Calu3 (cell line): ENCODE measurements at regions not wholly inside any gene's neighbourhood (a gene's known extent, or its start where the extent isn't known, plus 50 kb on each side); places are given as distances from the start of the nearest gene placed in this dataset.

ENCODE experiments used
- BruUV-seq: library from RNA; stranded (reverse); fragments of 400-500 nt; replicated peaks from 2 replicates; lab custom pipeline; 2021; lab: Mats Ljungman, UMichigan
- CTCF ChIA-PET: fragments of 300-600 bp; sonication (Branson Sonifier 250); formaldehyde crosslinking; loops from one replicate; lab custom pipeline; 2022; ENCODE audit warnings: antibody characterized with exemption; lab: Charles Lee
- DNase-seq: peaks from one replicate; pipeline ENCODE4 v3.0.0; 2022
- H3K27ac Mint-ChIP-seq: one replicate; pipeline ENCODE4 v1.8.0; 2022; ENCODE audit warnings: mixed read lengths; ENCODE audit not compliant: unreplicated experiment
- H3K27me3 Mint-ChIP-seq: one replicate; pipeline ENCODE4 v1.8.0; 2022; ENCODE audit warnings: mixed read lengths; ENCODE audit not compliant: unreplicated experiment
- H3K36me3 Mint-ChIP-seq: one replicate; pipeline ENCODE4 v1.8.0; 2022; ENCODE audit warnings: mild to moderate bottlenecking, moderate library complexity, mixed read lengths; ENCODE audit not compliant: insufficient read depth, unreplicated experiment
- H3K4me1 Mint-ChIP-seq: one replicate; pipeline ENCODE4 v1.8.0; 2022; ENCODE audit warnings: mild to moderate bottlenecking, low read depth, mixed read lengths; ENCODE audit not compliant: unreplicated experiment
- H3K4me3 Mint-ChIP-seq: one replicate; pipeline ENCODE4 v1.8.0; 2022; ENCODE audit warnings: mild to moderate bottlenecking, low read depth, moderate library complexity, mixed read lengths; ENCODE audit not compliant: unreplicated experiment
- H3K9me3 Mint-ChIP-seq: one replicate; pipeline ENCODE4 v1.8.0; 2022; ENCODE audit warnings: low read depth, mixed read lengths; ENCODE audit not compliant: unreplicated experiment
- CTCF ChIP-seq: fragments of 200-600 bp; IDR thresholded peaks from one replicate; pipeline ENCODE4 v1.8.0; 2022; ENCODE audit warnings: antibody characterized with exemption; ENCODE audit not compliant: unreplicated experiment
- intact Hi-C: fragments of 100-400 bp; cut with micrococcal nuclease; formaldehyde crosslinking; loops from one replicate; pipeline ENCODE4 v1.10.0; 2022; ENCODE audit not compliant: unreplicated experiment

GRCh38 chr4:100113096-100113495, 77.2 kb downstream of the DDIT4L start:
- CTCF ChIA-PET, result no interaction called here
- Mint-ChIP-seq H3K4me3 (no peak overlapping the region), H3K27ac (no peak overlapping the region), H3K36me3 (no peaks in the 10 kb centered on the region), H3K4me1 (no peaks in the 10 kb centered on the region), H3K9me3 (no peaks in the 10 kb centered on the region), H3K27me3 (no peaks in the 10 kb centered on the region)
- no TSS peak for BruUV-seq
- no peak for TF ChIP-seq CTCF
- no peak for DNase-seq
- intact Hi-C loops, result no loop called here

GRCh38 chr4:100109921-100110320, 80.3 kb downstream of the DDIT4L start:
- no peak overlapping the region for H3K27ac Mint-ChIP-seq
- intact Hi-C loops, result no loop called here
- H3K36me3 Mint-ChIP-seq, result no peaks in the 10 kb centered on the region
- H3K9me3 Mint-ChIP-seq, result no peaks in the 10 kb centered on the region
- DNase-seq, result no peak
- no peak for TF ChIP-seq CTCF
- CTCF ChIA-PET, result no interaction called here
- no TSS peak for BruUV-seq
- H3K4me3 Mint-ChIP-seq, result no peak overlapping the region
- no peaks in the 10 kb centered on the region for H3K4me1 Mint-ChIP-seq
- no peaks in the 10 kb centered on the region for H3K27me3 Mint-ChIP-seq

- H3K36me3 Mint-ChIP-seq, result no peaks in the 10 kb centered on the region
- H3K9me3 Mint-ChIP-seq, result no peaks in the 10 kb centered on the region
- DNase-seq, result no peak
- no peak for TF ChIP-seq CTCF
- intact Hi-C loops, result no loop called here
- H3K4me3 Mint-ChIP-seq, result no peak overlapping the region
- no TSS peak for BruUV-seq
- no peak overlapping the region for H3K27ac Mint-ChIP-seq
- H3K4me1 Mint-ChIP-seq, result no peaks in the 10 kb centered on the region
- H3K27me3 Mint-ChIP-seq, result no peaks in the 10 kb centered on the region
- CTCF ChIA-PET, result no interaction called here
Observed at GRCh38 chr4:100108869-100109268, 81.4 kb downstream of the DDIT4L start.

- Mint-ChIP-seq H3K9me3 (no peaks in the 10 kb centered on the region), H3K4me1 (no peaks in the 10 kb centered on the region), H3K27me3 (no peaks in the 10 kb centered on the region), H3K4me3 (no peak overlapping the region), H3K27ac (no peak overlapping the region), H3K36me3 (no peaks in the 10 kb centered on the region)
- intact Hi-C loops, result no loop called here
- no peak for TF ChIP-seq CTCF
- DNase-seq, result no peak
- no TSS peak for BruUV-seq
- CTCF ChIA-PET, result no interaction called here
Observed at GRCh38 chr4:100106982-100107381, 83.3 kb downstream of the DDIT4L start.

DNA sequence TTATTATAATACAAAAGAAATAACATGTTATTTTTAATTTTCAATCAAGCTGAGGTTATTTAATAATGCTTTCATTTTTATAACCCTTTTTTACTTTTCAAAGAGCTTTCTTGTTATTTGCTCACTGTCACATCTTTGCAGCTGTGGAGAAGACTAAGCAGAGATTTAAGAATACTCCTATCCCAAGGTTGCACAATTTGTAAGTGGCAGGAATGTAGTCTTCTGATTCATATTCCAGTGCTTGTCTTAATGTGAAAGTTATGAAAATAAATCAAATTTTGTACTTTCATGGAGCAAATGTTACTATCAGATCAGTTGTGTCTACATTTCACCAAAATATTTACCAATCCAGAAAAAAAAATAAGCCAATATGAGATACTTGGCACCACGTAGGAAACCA, 86.6 kb downstream of the DDIT4L start:
- intact Hi-C loops, result no loop called here
- Mint-ChIP-seq H3K9me3 (no peaks in the 10 kb centered on the region), H3K36me3 (no peaks in the 10 kb centered on the region), H3K27me3 (no peaks in the 10 kb centered on the region), H3K4me3 (no peak overlapping the region), H3K4me1 (peaks cover 7% of the 10 kb centered on the region), H3K27ac (no peak overlapping the region)
- BruUV-seq, result no TSS peak
- CTCF ChIA-PET, result no interaction called here
- DNase-seq, result no peak
- TF ChIP-seq CTCF, result no peak
